Thyroid gland (tissue), 4 donors: ENCODE measurements at regions not wholly inside any gene's neighbourhood (a gene's known extent, or its start where the extent isn't known, plus 50 kb on each side); places are given as distances from the start of the nearest gene placed in this dataset.

Experiments used
- CTCF ChIP-seq, 6 experiments: fragments of 200-600 bp in 3 of 6; fragments of 450-650 bp in 3 of 6; sonication (generic) in 3 of 6; IDR thresholded peaks; one replicate each; pipeline ENCODE4 v1.5.1; 2016 to 2019; ENCODE audit warnings: antibody characterized with exemption in 6 of 6, mild to moderate bottlenecking in 2 of 6, inconsistent platforms in 1 of 6, moderate library complexity in 1 of 6
- POLR2A ChIP-seq, 2 donors: fragments of 450-650 bp; IDR thresholded peaks; one replicate each; pipeline ENCODE4 v1.6.1; 2017; ENCODE audit warnings: antibody characterized with exemption in 2 of 2, mild to moderate bottlenecking in 2 of 2, moderate library complexity in 1 of 2

- no peak for TF ChIP-seq POLR2A (IDR thresholded peaks at IDR 0.05)
- TF ChIP-seq CTCF (IDR thresholded peaks at IDR 0.05) = no peak
These were observed 203.7 kb upstream of the ZFHX3 start for GRCh38 chr16:73251608-73252007.
